Astrocyte (in vitro differentiated cells and primary cell): ENCODE measurements at regions not wholly inside any gene's neighbourhood (a gene's known extent, or its start where the extent isn't known, plus 50 kb on each side); places are given as distances from the start of the nearest gene placed in this dataset.

Experiments used
- EZH2 ChIP-seq: IDR thresholded peaks from 2 replicates; pipeline ENCODE4 v1.6.1; 2012; ENCODE audit warnings: mild to moderate bottlenecking, low read length, inconsistent platforms; ENCODE audit not compliant: insufficient read depth
- TF ChIP-seq, protein P1 (sequence below): IDR thresholded peaks from 2 replicates; pipeline ENCODE4 v1.5.1; 2011; ENCODE audit warnings: low read depth, mild to moderate bottlenecking, inconsistent platforms, low read length, moderate library complexity; ENCODE audit not compliant: insufficient read depth

GRCh38 chr1:173406783-173407230, 70.3 kb upstream of the PRDX6 start:
- TF ChIP-seq, protein P1, sequence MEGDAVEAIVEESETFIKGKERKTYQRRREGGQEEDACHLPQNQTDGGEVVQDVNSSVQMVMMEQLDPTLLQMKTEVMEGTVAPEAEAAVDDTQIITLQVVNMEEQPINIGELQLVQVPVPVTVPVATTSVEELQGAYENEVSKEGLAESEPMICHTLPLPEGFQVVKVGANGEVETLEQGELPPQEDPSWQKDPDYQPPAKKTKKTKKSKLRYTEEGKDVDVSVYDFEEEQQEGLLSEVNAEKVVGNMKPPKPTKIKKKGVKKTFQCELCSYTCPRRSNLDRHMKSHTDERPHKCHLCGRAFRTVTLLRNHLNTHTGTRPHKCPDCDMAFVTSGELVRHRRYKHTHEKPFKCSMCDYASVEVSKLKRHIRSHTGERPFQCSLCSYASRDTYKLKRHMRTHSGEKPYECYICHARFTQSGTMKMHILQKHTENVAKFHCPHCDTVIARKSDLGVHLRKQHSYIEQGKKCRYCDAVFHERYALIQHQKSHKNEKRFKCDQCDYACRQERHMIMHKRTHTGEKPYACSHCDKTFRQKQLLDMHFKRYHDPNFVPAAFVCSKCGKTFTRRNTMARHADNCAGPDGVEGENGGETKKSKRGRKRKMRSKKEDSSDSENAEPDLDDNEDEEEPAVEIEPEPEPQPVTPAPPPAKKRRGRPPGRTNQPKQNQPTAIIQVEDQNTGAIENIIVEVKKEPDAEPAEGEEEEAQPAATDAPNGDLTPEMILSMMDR = no peak
- TF ChIP-seq EZH2 = no peak
